Keratinocyte (primary cell): ENCODE measurements at regions not wholly inside any gene's neighbourhood (a gene's known extent, or its start where the extent isn't known, plus 50 kb on each side); places are given as distances from the start of the nearest gene placed in this dataset.

Source experiments
- DNase-seq: peaks from one replicate; pipeline ENCODE4 v3.0.0-alpha.2; 2011; ENCODE audit warnings: low read depth, missing footprints, low spot score
- FAIRE-seq: peaks from 2 replicates; lab custom pipeline; 2011; peaks lifted over from hg19 to GRCh38; lab: Jason Lieb, UNC
- H2AFZ ChIP-seq: 2 replicates; pipeline ENCODE4 v1.6.0; 2012; ENCODE audit warnings: low read length, control low read depth, inconsistent platforms; ENCODE audit not compliant: control insufficient read depth
- H3K27ac ChIP-seq: 2 replicates; pipeline ENCODE4 v1.5.1; 2011; ENCODE audit warnings: low read length; ENCODE audit not compliant: control insufficient read depth, insufficient read depth
- H3K27me3 ChIP-seq: 3 replicates; pipeline ENCODE4 v1.6.0; 2011; ENCODE audit warnings: low read length; ENCODE audit not compliant: control insufficient read depth, insufficient read depth; ENCODE audit errors: extremely low read depth
- H3K36me3 ChIP-seq, 2 experiments: 2 replicates in 1 of 2; 3 replicates in 1 of 2; pipeline ENCODE4 v1.5.1; 2011; ENCODE audit warnings: low read length in 2 of 2, mild to moderate bottlenecking in 1 of 2; ENCODE audit not compliant: control insufficient read depth in 2 of 2, insufficient read depth in 2 of 2; ENCODE audit errors: extremely low read depth in 1 of 2
- H3K4me1 ChIP-seq: 3 replicates; pipeline ENCODE4 v1.5.1; 2011; ENCODE audit warnings: low read length; ENCODE audit not compliant: control insufficient read depth, insufficient read depth; ENCODE audit errors: extremely low read depth
- H3K4me2 ChIP-seq: 3 replicates; pipeline ENCODE4 v1.6.0; 2011; ENCODE audit warnings: low read depth, low read length; ENCODE audit not compliant: control insufficient read depth, insufficient read depth; ENCODE audit errors: extremely low read depth
- H3K4me3 ChIP-seq, 3 experiments: fragments of 200-600 bp in 1 of 3; sonication (generic) in 1 of 3; 2 replicates in 2 of 3; 3 replicates in 1 of 3; pipeline ENCODE4 v1.5.1; 2011 to 2016; ENCODE audit warnings: low read length in 3 of 3, mild to moderate bottlenecking in 3 of 3, control low read depth in 2 of 3, inconsistent platforms in 1 of 3, low read depth in 1 of 3, mixed read lengths in 1 of 3, mixed run types in 1 of 3, moderate library complexity in 1 of 3; ENCODE audit not compliant: control insufficient read depth in 2 of 3, insufficient read depth in 2 of 3; ENCODE audit errors: extremely low read depth in 1 of 3
- H3K79me2 ChIP-seq: 2 replicates; pipeline ENCODE4 v1.6.0; 2012; ENCODE audit warnings: low read length; ENCODE audit not compliant: control insufficient read depth, insufficient read depth
- H3K9ac ChIP-seq: 3 replicates; pipeline ENCODE4 v1.6.0; 2011; ENCODE audit warnings: low read length; ENCODE audit not compliant: control insufficient read depth, insufficient read depth; ENCODE audit errors: extremely low read depth
- H3K9me1 ChIP-seq: 3 replicates; pipeline ENCODE4 v1.6.0; 2011; ENCODE audit warnings: low read length; ENCODE audit not compliant: control insufficient read depth, insufficient read depth; ENCODE audit errors: extremely low read depth
- H3K9me3 ChIP-seq: 2 replicates; pipeline ENCODE4 v1.5.1; 2012; ENCODE audit warnings: low read depth, low read length; ENCODE audit not compliant: control insufficient read depth
- H4K20me1 ChIP-seq: 3 replicates; pipeline ENCODE4 v1.6.0; 2011; ENCODE audit warnings: low read length; ENCODE audit not compliant: control insufficient read depth, insufficient read depth; ENCODE audit errors: extremely low read depth
- CTCF ChIP-seq, 3 experiments: IDR thresholded peaks in 1 of 3; conservative IDR thresholded peaks in 1 of 3; optimal IDR thresholded peaks in 1 of 3; 2 replicates in 2 of 3; 3 replicates in 1 of 3; pipeline versions ENCODE3 to v1.5.1; 2011; ENCODE audit warnings: low read length in 3 of 3, mild to moderate bottlenecking in 3 of 3, moderate library complexity in 2 of 3, control low read depth in 1 of 3, inconsistent platforms in 1 of 3; ENCODE audit not compliant: insufficient read depth in 2 of 3; ENCODE audit errors: extremely low read depth in 1 of 3
- EZH2 ChIP-seq: IDR thresholded peaks from one replicate; pipeline ENCODE4 v1.6.1; 2012; ENCODE audit warnings: inconsistent platforms, mild to moderate bottlenecking, low read length, moderate library complexity
- dilution Hi-C: fragments of 300-500 bp; cut with MboI; formaldehyde crosslinking; loops from one replicate; pipeline ENCODE4 v1.7.0; 2020; ENCODE audit warnings: low sequenced_read_pairs; ENCODE audit not compliant: extremely low pct_ligation_motif_present

GRCh38 chr12:115760231-115760630 is 517.3 kb downstream of the MED13L start:
- Histone ChIP-seq H3K27ac (no peak overlapping the region), H3K9me1 (no peaks in the 10 kb centered on the region), H4K20me1 (no peaks in the 10 kb centered on the region), H3K36me3 (no peaks in the 10 kb centered on the region), H3K4me3 (no peak overlapping the region), H3K4me2 (no peak overlapping the region), H3K4me1 (no peaks in the 10 kb centered on the region), H3K27me3 (peaks cover 10% of the 10 kb centered on the region), H3K9ac (no peak overlapping the region), H2AFZ (no peak overlapping the region), H3K9me3 (no peaks in the 10 kb centered on the region), H3K79me2 (no peaks in the 10 kb centered on the region)
- FAIRE-seq (no peak), DNase-seq (no peak)
- TF ChIP-seq EZH2, result no peak
- no peak for TF ChIP-seq CTCF (optimal IDR thresholded peaks at IDR 0.05 in 1 of 3, IDR thresholded peaks at IDR 0.05 in 1 of 3, conservative IDR thresholded peaks at IDR 0.05 in 1 of 3; ENCODE audit: extremely low read depth in 1 of 3, insufficient read depth in 2 of 3, low read length in 3 of 3)
- dilution Hi-C loops, result no loop called here

- H3K9ac ChIP-seq, result no peak overlapping the region
- no peak overlapping the region for H2AFZ ChIP-seq
Measured at GRCh38 chr12:115758877-115759620, 518.4 kb downstream of the MED13L start.

More at GRCh38 chr12:115758877-115759620, 518.4 kb downstream of the MED13L start:
- no peak for TF ChIP-seq CTCF (optimal IDR thresholded peaks at IDR 0.05 in 1 of 3, IDR thresholded peaks at IDR 0.05 in 1 of 3, conservative IDR thresholded peaks at IDR 0.05 in 1 of 3; ENCODE audit: extremely low read depth in 1 of 3, insufficient read depth in 2 of 3, low read length in 3 of 3)
- no peak for TF ChIP-seq EZH2
- Histone ChIP-seq H3K79me2 (no peaks in the 10 kb centered on the region), H3K4me3 (no peak overlapping the region), H4K20me1 (no peaks in the 10 kb centered on the region), H3K4me1 (no peaks in the 10 kb centered on the region), H3K27me3 (peaks cover 10% of the 10 kb centered on the region), H3K27ac (no peak overlapping the region), H3K9me3 (no peaks in the 10 kb centered on the region), H3K4me2 (no peak overlapping the region), H3K9me1 (no peaks in the 10 kb centered on the region), H3K36me3 (no peaks in the 10 kb centered on the region)
- no peak for FAIRE-seq
- dilution Hi-C loops, result no loop called here
- DNase-seq, result no peak
